Stimulated activated CD4-positive, alpha-beta T cell treated with anti-CD3 and anti-CD28 coated beads, Interleukin-1b, Interleukin-23, amount 100 ng/mL, for 24 hours (primary cell): ENCODE measurements at regions not wholly inside any gene's neighbourhood (a gene's known extent, or its start where the extent isn't known, plus 50 kb on each side); places are given as distances from the start of the nearest gene placed in this dataset.

Experiments used
- DNase-seq, 4 experiments: peaks; one replicate each; pipeline ENCODE4 v3.0.0-alpha.2; 2020; ENCODE audit warnings: low read depth in 4 of 4, low spot score in 1 of 4

DNA sequence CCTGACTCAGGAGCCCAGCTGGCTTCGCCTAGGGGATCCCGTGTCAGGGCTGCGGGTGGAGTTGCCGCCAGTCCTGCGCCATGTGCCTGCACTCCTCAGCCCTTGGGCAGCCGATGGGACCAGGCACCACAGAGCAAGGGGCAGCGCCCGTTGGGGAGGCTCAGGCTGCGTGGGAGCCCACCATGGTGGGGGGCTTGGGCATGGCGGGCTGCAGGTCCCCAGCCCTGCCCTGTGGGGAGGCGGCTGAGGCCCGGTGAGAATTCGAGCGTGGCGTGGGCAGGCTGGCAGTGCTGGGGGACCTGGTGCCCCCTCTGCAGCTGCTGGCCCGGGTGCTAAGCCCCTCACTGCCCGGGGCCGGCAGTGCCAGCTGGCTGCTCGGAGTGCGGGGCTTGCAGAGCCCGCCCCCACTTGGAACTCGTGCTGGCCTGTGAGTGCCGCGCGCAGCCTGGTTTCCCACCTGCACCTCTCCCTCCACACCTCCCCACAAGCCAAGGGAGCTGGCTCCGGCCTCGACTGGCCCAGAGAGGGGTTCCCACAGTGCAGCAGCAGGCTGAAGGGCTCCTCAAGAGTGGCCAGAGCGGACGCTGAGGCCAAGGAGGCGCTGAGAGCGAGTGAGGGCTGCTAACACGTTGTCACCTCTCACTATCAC lies 135.1 kb upstream of the SEL1L start:
- DNase-seq = no peak

DNA sequence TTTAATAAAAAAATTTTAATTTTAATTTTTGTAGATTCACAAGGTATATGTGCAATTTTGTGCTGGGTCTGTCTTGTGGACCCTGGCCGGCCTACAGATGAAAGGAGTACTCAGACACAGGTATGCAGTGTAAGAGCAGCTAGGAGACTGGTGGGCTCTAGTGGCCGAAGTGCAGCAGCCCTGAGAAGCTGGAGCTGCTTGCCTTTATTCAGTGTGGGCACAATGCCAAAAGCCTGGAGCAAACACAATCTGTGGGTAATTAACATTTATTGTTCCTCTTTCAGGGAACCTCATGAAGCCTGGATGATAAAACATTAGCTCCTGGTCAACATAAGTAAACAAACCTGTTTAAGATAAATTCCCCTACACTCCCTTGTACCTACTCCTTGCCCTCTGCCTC lies 135.7 kb upstream of the SEL1L start:
- no peak for DNase-seq

DNA sequence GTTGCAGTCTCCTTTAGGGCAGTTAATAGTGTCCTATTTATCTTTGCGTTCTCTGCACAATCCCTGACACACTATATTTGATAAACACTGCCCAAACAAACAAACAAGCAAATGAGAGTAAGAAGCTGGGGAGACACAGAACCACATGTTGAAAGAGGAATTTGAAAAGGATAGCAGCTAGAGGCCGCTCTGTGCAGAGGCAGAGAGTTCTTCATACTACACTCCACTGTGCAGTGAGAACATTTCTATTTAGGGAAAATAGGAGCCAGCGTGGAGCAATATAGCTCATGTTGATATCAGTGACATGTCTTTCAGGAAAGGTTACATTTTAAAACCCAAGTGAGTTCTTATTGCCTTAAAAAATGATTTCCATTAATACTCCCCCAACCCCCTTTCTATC lies 140.3 kb upstream of the SEL1L start:
- DNase-seq = no peak

DNA sequence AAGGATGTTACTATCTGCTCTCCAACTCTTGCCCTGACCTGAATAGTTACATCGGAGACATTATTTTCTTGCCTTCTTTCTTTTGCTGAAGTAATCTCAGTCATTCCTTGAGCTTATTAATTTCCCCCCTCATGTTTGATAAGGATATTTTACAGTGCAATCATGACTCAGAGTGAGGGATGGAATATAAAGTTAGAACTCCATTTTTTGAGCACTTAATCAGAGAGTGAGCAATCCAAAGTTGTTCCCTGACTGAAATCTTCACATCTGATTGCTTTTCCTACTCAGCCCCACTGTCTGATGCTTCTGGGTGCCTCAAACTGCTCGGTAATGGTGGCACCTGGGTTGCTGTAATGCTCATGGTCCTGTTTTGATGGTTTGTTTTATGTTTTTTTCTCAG lies 142.7 kb upstream of the SEL1L start:
- no peak for DNase-seq

GRCh38 chr14:81676879-81677278 lies 143.2 kb upstream of the SEL1L start:
- no peak for DNase-seq

DNA sequence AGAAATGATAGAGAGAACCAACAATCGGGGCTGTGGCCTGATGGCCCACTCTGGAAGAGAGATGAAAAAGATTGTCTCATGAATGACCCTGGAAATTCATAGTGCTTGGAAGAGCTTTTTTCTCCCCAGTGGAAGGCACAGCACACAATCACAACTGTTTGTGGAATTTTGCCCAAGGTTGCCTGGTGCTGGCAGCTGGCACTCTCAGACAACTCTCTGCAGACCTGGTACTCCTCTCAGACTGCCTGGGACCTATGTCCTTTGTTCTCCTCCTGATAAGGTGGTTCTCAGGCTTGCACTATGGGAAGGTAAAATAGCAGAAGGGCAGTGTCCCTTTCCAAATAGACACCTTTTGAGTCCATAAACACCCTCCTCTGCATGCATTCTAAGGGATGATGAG lies 144.1 kb upstream of the SEL1L start:
- no peak for DNase-seq

- no peak for DNase-seq
Observed at GRCh38 chr14:81679226-81679625, 145.6 kb upstream of the SEL1L start.

- no peak for DNase-seq
Observed at GRCh38 chr14:81681541-81681940, 147.9 kb upstream of the SEL1L start.

GRCh38 chr14:81682134-81682533 lies 148.5 kb upstream of the SEL1L start:
- DNase-seq = no peak

DNA sequence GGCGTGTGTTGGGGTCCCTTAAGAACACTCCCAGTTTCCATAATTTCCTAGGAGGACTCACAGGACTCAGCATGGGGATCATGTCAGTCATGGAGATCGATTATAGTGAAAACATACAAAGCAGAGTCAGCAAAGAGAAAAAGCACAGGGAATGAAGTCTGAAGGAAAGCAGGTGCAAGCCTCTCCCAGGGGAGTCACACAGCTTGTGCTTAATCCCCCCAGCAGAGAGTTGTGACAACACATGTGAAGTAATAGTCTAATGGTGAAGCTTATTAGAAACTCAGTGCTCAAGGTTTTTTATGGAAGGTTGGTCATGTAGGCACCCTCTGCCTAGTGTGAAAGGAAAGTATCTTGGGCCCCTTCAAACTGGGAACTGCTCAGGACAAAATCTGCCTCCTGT lies 149.0 kb upstream of the SEL1L start:
- no peak for DNase-seq

DNA sequence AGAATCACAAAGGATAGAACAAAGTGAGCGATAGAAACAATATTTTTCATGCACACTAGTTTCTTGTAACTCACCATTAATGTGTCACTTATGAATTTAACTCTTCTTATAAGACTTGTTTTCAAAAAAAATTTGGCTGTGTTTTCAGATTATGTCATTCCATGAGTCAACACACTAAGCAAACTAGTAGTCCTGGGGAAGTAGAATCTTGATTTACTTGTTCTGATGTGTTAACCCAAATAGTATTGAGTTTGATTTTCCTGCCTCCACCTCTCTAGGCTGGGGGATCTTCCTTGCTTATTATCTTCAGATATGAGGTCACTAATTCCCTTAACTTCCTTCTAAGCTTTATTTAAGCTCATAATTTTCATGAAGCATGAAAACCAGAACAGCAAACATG lies 151.0 kb upstream of the SEL1L start:
- DNase-seq = no peak

GRCh38 chr14:81686512-81686911 lies 152.9 kb upstream of the SEL1L start:
- DNase-seq = no peak

DNA sequence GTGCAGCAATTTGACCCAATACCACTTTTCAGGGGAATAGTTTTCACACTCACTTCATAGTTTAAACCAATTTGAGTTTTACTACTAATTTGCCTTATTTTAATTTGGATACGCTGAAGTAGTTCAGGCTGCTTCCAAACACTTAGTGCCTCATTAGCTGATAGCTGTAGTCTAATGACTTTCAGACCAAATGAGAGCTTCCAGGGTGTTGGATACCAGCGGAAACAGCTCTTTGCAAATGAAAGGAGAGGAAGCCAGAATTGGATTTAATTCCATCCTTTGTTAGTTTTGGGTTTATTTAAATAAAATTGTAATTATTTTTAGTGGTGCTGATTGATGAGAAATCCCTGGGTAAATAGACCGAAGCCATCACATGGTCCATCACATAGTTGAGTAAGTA lies 158.3 kb upstream of the SEL1L start:
- no peak for DNase-seq

DNA sequence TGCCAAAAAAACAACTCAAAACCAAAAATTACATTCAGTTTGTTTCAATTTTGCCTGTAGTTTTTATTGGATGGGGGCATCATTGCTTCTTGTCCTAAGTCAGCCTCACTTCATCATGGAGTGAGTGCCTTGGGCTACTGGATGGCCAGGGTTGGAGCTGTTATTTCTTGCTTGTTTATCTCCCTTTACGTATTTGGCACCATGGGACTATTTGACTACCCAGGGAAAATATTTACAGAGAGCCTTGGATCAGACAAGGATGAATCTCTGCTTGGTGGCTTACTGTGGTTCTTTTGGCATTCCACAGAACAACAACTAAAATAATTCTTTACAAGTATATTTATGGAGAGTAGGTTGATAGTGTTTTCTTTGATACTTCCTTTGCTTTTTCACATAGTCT lies 160.8 kb upstream of the SEL1L start:
- no peak for DNase-seq

DNA sequence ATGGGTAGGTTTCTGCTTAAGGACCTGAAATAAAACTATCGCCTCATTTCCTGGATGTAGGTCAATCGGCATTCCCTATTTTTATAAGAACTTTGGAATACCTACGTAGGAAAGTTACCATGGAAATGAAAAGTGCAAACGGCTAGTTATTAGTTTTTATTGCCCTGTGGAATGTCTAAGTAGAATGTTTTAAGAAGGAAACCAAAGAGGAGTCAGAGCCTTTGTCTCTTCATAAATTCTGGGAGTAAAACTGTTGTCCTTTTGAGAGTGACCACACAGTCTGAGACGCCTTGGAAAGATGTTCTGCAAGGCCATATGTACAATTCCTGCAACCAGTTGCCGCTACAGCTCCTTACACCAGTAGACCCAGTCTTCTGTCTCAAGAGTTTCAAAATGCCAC lies 176.0 kb upstream of the SEL1L start:
- DNase-seq = no peak

GRCh38 chr14:81710232-81710845 lies 176.7 kb upstream of the SEL1L start:
- no peak for DNase-seq

DNA sequence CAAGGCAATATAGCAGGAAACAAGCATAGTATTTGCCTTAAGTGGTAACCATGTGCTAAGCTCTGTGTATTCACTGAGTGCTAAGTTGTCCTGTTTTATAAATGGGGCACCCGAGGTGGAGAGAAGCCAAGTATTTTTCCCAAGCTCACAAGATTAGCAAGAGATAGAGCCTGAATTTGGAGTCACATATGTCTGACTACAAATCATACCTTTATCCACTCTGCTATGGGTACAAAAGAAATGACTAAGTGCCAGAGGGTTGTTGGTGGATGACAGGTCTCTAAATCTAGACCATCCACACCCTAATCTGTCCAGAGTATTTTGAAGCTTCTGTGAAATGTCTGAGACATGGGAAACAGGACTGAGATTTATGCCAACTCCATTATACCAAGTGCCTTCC lies 182.1 kb upstream of the SEL1L start:
- no peak for DNase-seq

DNA sequence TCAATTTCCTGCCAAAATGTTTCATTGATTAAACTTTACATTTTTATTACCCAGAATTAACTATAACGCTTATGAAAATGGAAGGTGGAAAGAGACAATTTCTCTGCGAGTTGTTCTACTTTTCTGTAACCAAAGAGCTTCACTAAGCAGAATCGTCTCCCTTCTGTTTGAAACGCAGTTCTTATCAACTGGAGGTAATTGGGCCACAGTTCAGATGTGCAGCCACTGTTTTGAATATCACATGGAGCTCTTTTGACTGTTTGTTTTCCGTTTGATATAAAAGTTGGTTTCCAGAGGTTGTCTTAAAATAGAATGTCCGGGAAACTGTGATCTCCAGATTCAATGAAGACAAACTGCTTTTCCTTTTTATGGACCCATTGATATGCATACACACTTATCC lies 183.3 kb upstream of the SEL1L start:
- no peak for DNase-seq

- DNase-seq = no peak
Observed at GRCh38 chr14:81723956-81724355, 190.3 kb upstream of the SEL1L start.

DNA sequence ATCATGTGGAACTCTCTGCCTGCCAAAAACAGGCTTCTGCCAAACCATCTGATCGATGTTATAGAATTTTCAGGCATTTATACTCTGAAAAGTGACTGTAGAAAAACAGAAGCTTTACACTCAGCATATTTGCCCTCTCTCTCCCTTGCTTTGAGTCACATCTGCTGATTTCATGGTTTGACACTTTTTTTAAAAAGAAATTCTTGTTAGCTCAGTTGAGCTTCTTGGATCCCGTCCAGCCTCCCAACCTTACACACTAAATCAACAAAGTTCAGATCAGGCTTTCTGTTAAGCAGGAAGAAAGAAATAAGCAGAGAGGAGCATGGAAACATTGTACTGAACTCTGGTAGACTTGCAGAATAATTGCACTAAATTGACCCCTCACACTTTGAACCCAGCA lies 193.6 kb upstream of the SEL1L start:
- DNase-seq = no peak

GRCh38 chr14:81728447-81728846 lies 194.8 kb upstream of the SEL1L start:
- no peak for DNase-seq

DNA sequence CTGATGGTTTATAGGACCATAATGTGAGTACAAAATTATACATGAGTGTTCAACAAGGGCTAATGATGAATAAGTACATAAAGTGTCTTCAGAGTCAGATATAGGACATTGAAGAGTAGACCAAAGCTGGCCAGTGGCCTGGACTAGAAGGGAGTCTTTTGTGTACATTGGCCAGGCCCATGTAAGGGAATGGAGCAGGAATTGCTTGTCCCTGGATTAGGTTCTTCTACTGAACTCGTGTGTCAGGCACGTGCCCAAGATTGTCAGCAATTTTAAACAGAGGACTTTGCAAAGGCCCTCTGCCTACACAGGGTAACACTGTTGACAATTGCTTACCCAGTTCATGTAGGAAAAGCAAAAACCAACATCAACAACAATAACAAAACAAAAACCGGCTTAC lies 196.0 kb upstream of the SEL1L start:
- DNase-seq = no peak

DNA sequence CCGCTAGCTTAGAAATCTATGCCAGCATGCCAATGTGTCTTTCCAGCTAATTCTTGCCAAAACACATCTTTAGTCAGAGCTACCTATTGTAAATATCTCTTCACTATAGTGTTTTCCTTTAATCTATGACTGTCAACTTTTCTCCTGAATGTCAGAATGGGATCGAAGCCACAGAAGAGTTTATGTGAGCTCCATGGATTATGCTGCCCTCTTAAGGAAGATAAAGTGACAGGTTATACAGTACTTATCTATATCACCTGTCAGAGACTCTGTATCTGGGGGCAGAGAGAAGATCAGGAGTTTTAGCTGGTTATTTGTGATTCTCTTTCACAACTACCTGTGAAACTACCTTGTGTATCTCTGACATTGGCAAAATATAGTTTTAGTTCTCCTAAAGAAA lies 204.3 kb upstream of the SEL1L start:
- no peak for DNase-seq
